ENCODE measurements at regions not wholly inside any gene's neighbourhood (a gene's known extent, or its start where the extent isn't known, plus 50 kb on each side); places are given as distances from the start of the nearest gene placed in this dataset.

- H3K27ac ChIP-seq (replicated peaks in 1 of 4): no peak overlapping the region
- DNase-seq (ENCODE audit: extremely low spot score): no peak
- WGBS: 6% methylated on average over 1 of the region's 1 CpG
- H3K9me3 ChIP-seq: no peaks in the 10 kb centered on the region
- intact Hi-C loops (cut with DNase I): no loop called here
- no peaks in the 10 kb centered on the region for H3K36me3 ChIP-seq
- H3K27me3 ChIP-seq: no peaks in the 10 kb centered on the region
- no peaks in the 10 kb centered on the region for H3K4me1 ChIP-seq
- H3K4me3 ChIP-seq: no peak overlapping the region
- TF ChIP-seq POLR2A (IDR thresholded peaks at IDR 0.05; ENCODE audit: low read depth) (no peak), POLR2AphosphoS5 (IDR thresholded peaks at IDR 0.05) (no peak), EP300 (IDR thresholded peaks at IDR 0.05) (no peak)
- TF ChIP-seq, protein P1, sequence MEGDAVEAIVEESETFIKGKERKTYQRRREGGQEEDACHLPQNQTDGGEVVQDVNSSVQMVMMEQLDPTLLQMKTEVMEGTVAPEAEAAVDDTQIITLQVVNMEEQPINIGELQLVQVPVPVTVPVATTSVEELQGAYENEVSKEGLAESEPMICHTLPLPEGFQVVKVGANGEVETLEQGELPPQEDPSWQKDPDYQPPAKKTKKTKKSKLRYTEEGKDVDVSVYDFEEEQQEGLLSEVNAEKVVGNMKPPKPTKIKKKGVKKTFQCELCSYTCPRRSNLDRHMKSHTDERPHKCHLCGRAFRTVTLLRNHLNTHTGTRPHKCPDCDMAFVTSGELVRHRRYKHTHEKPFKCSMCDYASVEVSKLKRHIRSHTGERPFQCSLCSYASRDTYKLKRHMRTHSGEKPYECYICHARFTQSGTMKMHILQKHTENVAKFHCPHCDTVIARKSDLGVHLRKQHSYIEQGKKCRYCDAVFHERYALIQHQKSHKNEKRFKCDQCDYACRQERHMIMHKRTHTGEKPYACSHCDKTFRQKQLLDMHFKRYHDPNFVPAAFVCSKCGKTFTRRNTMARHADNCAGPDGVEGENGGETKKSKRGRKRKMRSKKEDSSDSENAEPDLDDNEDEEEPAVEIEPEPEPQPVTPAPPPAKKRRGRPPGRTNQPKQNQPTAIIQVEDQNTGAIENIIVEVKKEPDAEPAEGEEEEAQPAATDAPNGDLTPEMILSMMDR (IDR thresholded peaks at IDR 0.05): no peak
These were observed 1251.1 kb downstream of the ZPLD1 start for GRCh38 chr3:103685939-103686338.

GRCh38 chr3:103690536-103690935 is 1255.7 kb downstream of the ZPLD1 start:
- TF ChIP-seq EP300 (IDR thresholded peaks at IDR 0.05) (no peak), POLR2A (IDR thresholded peaks at IDR 0.05; ENCODE audit: low read depth) (no peak), POLR2AphosphoS5 (IDR thresholded peaks at IDR 0.05) (no peak)
- TF ChIP-seq, protein P1 (IDR thresholded peaks at IDR 0.05): no peak
- H3K4me1 ChIP-seq: no peaks in the 10 kb centered on the region
- no peaks in the 10 kb centered on the region for H3K27me3 ChIP-seq
- H3K27ac ChIP-seq (replicated peaks in 1 of 4): no peak overlapping the region
- intact Hi-C loops (cut with DNase I): no loop called here
- no peak overlapping the region for H3K4me3 ChIP-seq
- H3K9me3 ChIP-seq: no peaks in the 10 kb centered on the region
- no peak for DNase-seq (ENCODE audit: extremely low spot score)
- H3K36me3 ChIP-seq: no peaks in the 10 kb centered on the region

DNA sequence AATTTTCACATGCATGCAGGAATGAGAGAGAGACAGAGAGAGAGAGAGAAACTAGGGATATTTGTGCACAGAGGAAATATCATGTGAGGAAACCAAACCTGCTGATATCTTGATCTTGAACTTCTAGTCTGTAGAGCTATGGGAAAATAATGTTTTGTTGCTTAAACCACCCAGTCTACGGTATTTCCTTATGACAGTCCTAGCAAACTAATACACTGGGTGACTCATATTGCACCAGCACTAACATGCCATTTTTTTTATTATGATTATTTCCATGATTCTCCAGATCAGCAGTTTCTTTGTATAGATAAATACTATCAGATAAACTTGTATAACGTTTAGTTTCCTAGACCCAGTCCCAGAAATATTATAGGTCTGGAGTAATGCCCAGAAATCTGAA is 1259.0 kb downstream of the ZPLD1 start:
- H3K4me3 ChIP-seq: no peak overlapping the region
- intact Hi-C loops (cut with DNase I): no loop called here
- no peak for DNase-seq (ENCODE audit: extremely low spot score)
- TF ChIP-seq POLR2AphosphoS5 (IDR thresholded peaks at IDR 0.05) (no peak), POLR2A (IDR thresholded peaks at IDR 0.05; ENCODE audit: low read depth) (no peak), EP300 (IDR thresholded peaks at IDR 0.05) (no peak)
- TF ChIP-seq, protein P1 (IDR thresholded peaks at IDR 0.05): no peak
- no peak overlapping the region for H3K27ac ChIP-seq (replicated peaks in 1 of 4)
- H3K27me3 ChIP-seq: no peaks in the 10 kb centered on the region
- H3K9me3 ChIP-seq: no peaks in the 10 kb centered on the region
- WGBS: 65% methylated on average over 2 of the region's 2 CpGs
- H3K36me3 ChIP-seq: no peaks in the 10 kb centered on the region
- no peaks in the 10 kb centered on the region for H3K4me1 ChIP-seq

DNA sequence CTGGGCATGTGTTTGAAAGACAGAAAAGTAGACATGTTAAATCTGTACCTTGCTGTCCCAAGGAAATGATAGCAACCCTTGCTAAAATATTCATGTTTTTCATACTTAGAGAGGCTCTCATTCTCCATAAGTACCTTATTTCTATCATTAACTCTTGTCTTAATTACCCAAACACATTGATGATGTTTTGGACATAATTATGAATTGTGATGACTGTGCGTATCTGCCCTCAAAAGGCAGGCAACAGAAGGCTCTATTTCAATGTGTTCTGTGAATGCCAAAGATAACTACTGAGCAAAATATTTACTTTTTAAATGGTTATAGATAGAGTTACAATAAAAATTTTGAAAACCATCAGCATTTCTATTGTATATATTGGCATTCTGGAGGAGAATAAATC is 1263.8 kb downstream of the ZPLD1 start:
- TF ChIP-seq POLR2AphosphoS5 (IDR thresholded peaks at IDR 0.05) (no peak), POLR2A (IDR thresholded peaks at IDR 0.05; ENCODE audit: low read depth) (no peak), EP300 (IDR thresholded peaks at IDR 0.05) (no peak)
- TF ChIP-seq, protein P1 (IDR thresholded peaks at IDR 0.05): no peak
- no peaks in the 10 kb centered on the region for H3K9me3 ChIP-seq
- WGBS: 92% methylated on average over 1 of the region's 1 CpG
- no peak overlapping the region for H3K27ac ChIP-seq (replicated peaks in 1 of 4)
- no peaks in the 10 kb centered on the region for H3K27me3 ChIP-seq
- DNase-seq (ENCODE audit: extremely low spot score): no peak
- no peaks in the 10 kb centered on the region for H3K4me1 ChIP-seq
- H3K4me3 ChIP-seq: no peak overlapping the region
- no peaks in the 10 kb centered on the region for H3K36me3 ChIP-seq
- intact Hi-C loops (cut with DNase I): no loop called here

- no peak overlapping the region for H3K4me3 ChIP-seq
- TF ChIP-seq POLR2A (IDR thresholded peaks at IDR 0.05; ENCODE audit: low read depth) (no peak), POLR2AphosphoS5 (IDR thresholded peaks at IDR 0.05) (no peak), EP300 (IDR thresholded peaks at IDR 0.05) (no peak)
- TF ChIP-seq, protein P1 (IDR thresholded peaks at IDR 0.05): no peak
- intact Hi-C loops (cut with DNase I): no loop called here
- WGBS: 95% methylated on average over 3 of the region's 3 CpGs
- H3K9me3 ChIP-seq: no peaks in the 10 kb centered on the region
- H3K27ac ChIP-seq (replicated peaks in 1 of 4): no peak overlapping the region
- H3K36me3 ChIP-seq: no peaks in the 10 kb centered on the region
- DNase-seq (ENCODE audit: extremely low spot score): no peak
- no peaks in the 10 kb centered on the region for H3K4me1 ChIP-seq
- H3K27me3 ChIP-seq: no peaks in the 10 kb centered on the region
These were observed 1264.4 kb downstream of the ZPLD1 start for GRCh38 chr3:103699228-103699627.
